Caco-2 (cell line): ENCODE measurements at regions not wholly inside any gene's neighbourhood (a gene's known extent, or its start where the extent isn't known, plus 50 kb on each side); places are given as distances from the start of the nearest gene placed in this dataset.

Experiments
- BruUV-seq: library from RNA; stranded (reverse); fragments of 400-500 nt; replicated peaks from 2 replicates; lab custom pipeline; 2021; lab: Mats Ljungman, UMichigan
- CTCF ChIA-PET: fragments of 300-600 bp; sonication (Branson Sonifier 250); formaldehyde crosslinking; loops from one replicate; lab custom pipeline; 2022; ENCODE audit warnings: antibody characterized with exemption; lab: Charles Lee
- POLR2A ChIA-PET: fragments of 300-600 bp; sonication (Branson Sonifier 250); formaldehyde crosslinking; loops from one replicate; lab custom pipeline; 2022; ENCODE audit warnings: antibody characterized with exemption; lab: Charles Lee
- DNase-seq, 2 experiments: peaks; one replicate each; pipeline versions ENCODE4 v3.0.0 to v3.0.0-alpha.2; 2020 to 2022
- H3K27me3 ChIP-seq: replicated peaks from 2 replicates; pipeline ENCODE4 v1.6.0; 2011; ENCODE audit warnings: low read length; ENCODE audit not compliant: control insufficient read depth, insufficient read depth
- H3K36me3 ChIP-seq: 2 replicates; pipeline ENCODE4 v1.5.1; 2011; ENCODE audit warnings: low read length; ENCODE audit not compliant: control insufficient read depth, insufficient read depth
- H3K4me1 ChIP-seq: fragments of 250-450 bp; sonication (Bioruptor Pico); 2 replicates; pipeline ENCODE4 v1.5.1; 2020; ENCODE audit warnings: mild to moderate bottlenecking
- H3K4me3 ChIP-seq: 2 replicates; pipeline ENCODE4 v1.5.1; 2011; ENCODE audit warnings: low read depth, mild to moderate bottlenecking, control low read depth, low read length
- H3K9me3 ChIP-seq: fragments of 250-450 bp; sonication (Bioruptor Pico); 2 replicates; pipeline ENCODE4 v1.5.1; 2020; ENCODE audit warnings: mild to moderate bottlenecking, moderate library complexity
- H3K27ac Mint-ChIP-seq: one replicate; pipeline ENCODE4 v1.8.0; 2022; ENCODE audit warnings: mixed read lengths; ENCODE audit not compliant: unreplicated experiment
- H3K27me3 Mint-ChIP-seq: one replicate; pipeline ENCODE4 v1.8.0; 2022; ENCODE audit warnings: mixed read lengths; ENCODE audit not compliant: insufficient read depth, unreplicated experiment
- H3K36me3 Mint-ChIP-seq: one replicate; pipeline ENCODE4 v1.8.0; 2022; ENCODE audit warnings: mild to moderate bottlenecking, mixed read lengths; ENCODE audit not compliant: insufficient read depth, unreplicated experiment
- H3K4me1 Mint-ChIP-seq: one replicate; pipeline ENCODE4 v1.8.0; 2022; ENCODE audit warnings: low read depth, mixed read lengths; ENCODE audit not compliant: unreplicated experiment
- H3K4me3 Mint-ChIP-seq: one replicate; pipeline ENCODE4 v1.8.0; 2022; ENCODE audit warnings: mild to moderate bottlenecking, moderate library complexity, mixed read lengths; ENCODE audit not compliant: unreplicated experiment
- H3K9me3 Mint-ChIP-seq: one replicate; pipeline ENCODE4 v1.8.0; 2022; ENCODE audit warnings: mixed read lengths; ENCODE audit not compliant: unreplicated experiment
- CTCF ChIP-seq, 2 experiments: fragments of 200-600 bp in 1 of 2; IDR thresholded peaks; 1 replicate in 1 of 2; 2 replicates in 1 of 2; pipeline versions ENCODE4 v1.5.1 to v1.8.0; 2011 to 2022; ENCODE audit warnings: antibody characterized with exemption in 1 of 2, control low read depth in 1 of 2, inconsistent platforms in 1 of 2, low read depth in 1 of 2, low read length in 1 of 2, mild to moderate bottlenecking in 1 of 2, moderate library complexity in 1 of 2; ENCODE audit not compliant: insufficient read depth in 1 of 2, severe bottlenecking in 1 of 2, unreplicated experiment in 1 of 2
- intact Hi-C: fragments of 100-400 bp; cut with micrococcal nuclease; formaldehyde crosslinking; loops from one replicate; pipeline ENCODE4 v1.10.0; 2022; ENCODE audit not compliant: unreplicated experiment

GRCh38 chr2:12109363-12110017 is 363.1 kb downstream of the LPIN1 start:
- Mint-ChIP-seq H3K27ac (no peak overlapping the region), H3K4me1 (no peaks in the 10 kb centered on the region), H3K27me3 (peaks cover 10% of the 10 kb centered on the region), H3K36me3 (no peaks in the 10 kb centered on the region), H3K9me3 (no peaks in the 10 kb centered on the region), H3K4me3 (no peak overlapping the region)
- H3K36me3 ChIP-seq: no peaks in the 10 kb centered on the region
- POLR2A ChIA-PET: no interaction called here
- BruUV-seq: no TSS peak
- intact Hi-C loops: no loop called here
- no peaks in the 10 kb centered on the region for H3K27me3 ChIP-seq
- no peak overlapping the region for H3K4me3 ChIP-seq
- DNase-seq: no peak
- no peak for TF ChIP-seq CTCF (IDR thresholded peaks at IDR 0.05; ENCODE audit: insufficient read depth in 1 of 2, low read depth in 1 of 2, low read length in 1 of 2, severe bottlenecking in 1 of 2, unreplicated experiment in 1 of 2)
- no peaks in the 10 kb centered on the region for H3K4me1 ChIP-seq
- H3K9me3 ChIP-seq: no peaks in the 10 kb centered on the region
- CTCF ChIA-PET: no interaction called here

GRCh38 chr2:12110074-12110473 is 363.6 kb downstream of the LPIN1 start:
- BruUV-seq: no TSS peak
- ChIA-PET CTCF (no interaction called here), POLR2A (no interaction called here)
- Mint-ChIP-seq H3K36me3 (no peaks in the 10 kb centered on the region), H3K4me1 (no peaks in the 10 kb centered on the region), H3K27me3 (peaks cover 12% of the 10 kb centered on the region), H3K4me3 (no peak overlapping the region), H3K9me3 (no peaks in the 10 kb centered on the region), H3K27ac (no peak overlapping the region)
- no peak for DNase-seq
- no peak for TF ChIP-seq CTCF (IDR thresholded peaks at IDR 0.05; ENCODE audit: insufficient read depth in 1 of 2, low read depth in 1 of 2, low read length in 1 of 2, severe bottlenecking in 1 of 2, unreplicated experiment in 1 of 2)
- H3K4me3 ChIP-seq: no peak overlapping the region
- no peaks in the 10 kb centered on the region for H3K9me3 ChIP-seq
- intact Hi-C loops: no loop called here
- H3K36me3 ChIP-seq: no peaks in the 10 kb centered on the region
- H3K4me1 ChIP-seq: no peaks in the 10 kb centered on the region
- no peaks in the 10 kb centered on the region for H3K27me3 ChIP-seq

DNA sequence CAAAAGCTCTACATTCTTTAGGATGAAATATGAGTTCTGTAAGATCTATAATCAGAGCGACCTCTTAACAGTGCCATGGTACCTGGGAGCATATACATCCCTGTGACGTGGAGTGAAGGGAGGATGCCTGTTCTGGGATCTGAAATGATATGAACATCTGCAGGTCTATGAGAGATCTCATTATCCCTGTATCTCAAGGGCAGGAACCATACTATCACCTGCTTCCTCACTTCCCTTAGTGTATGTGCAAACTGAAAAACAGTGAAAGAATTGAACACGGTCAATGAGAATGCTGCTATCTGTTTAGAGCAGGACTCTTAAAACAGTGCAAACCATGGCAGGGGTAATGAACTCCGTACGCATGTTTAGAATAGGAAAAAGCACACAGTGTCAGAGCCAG is 364.0 kb downstream of the LPIN1 start:
- Histone ChIP-seq H3K36me3 (no peaks in the 10 kb centered on the region), H3K9me3 (no peaks in the 10 kb centered on the region), H3K27me3 (no peaks in the 10 kb centered on the region), H3K4me1 (no peaks in the 10 kb centered on the region), H3K4me3 (no peak overlapping the region)
- DNase-seq: no peak
- Mint-ChIP-seq H3K27me3 (peaks cover 14% of the 10 kb centered on the region), H3K4me1 (no peaks in the 10 kb centered on the region), H3K36me3 (no peaks in the 10 kb centered on the region), H3K27ac (no peak overlapping the region), H3K9me3 (no peaks in the 10 kb centered on the region), H3K4me3 (no peak overlapping the region)
- ChIA-PET POLR2A (no interaction called here), CTCF (no interaction called here)
- no peak for TF ChIP-seq CTCF (IDR thresholded peaks at IDR 0.05; ENCODE audit: insufficient read depth in 1 of 2, low read depth in 1 of 2, low read length in 1 of 2, severe bottlenecking in 1 of 2, unreplicated experiment in 1 of 2)
- intact Hi-C loops: no loop called here
- BruUV-seq: no TSS peak
